Smooth muscle cell (in vitro differentiated cells): ENCODE measurements at regions not wholly inside any gene's neighbourhood (a gene's known extent, or its start where the extent isn't known, plus 50 kb on each side); places are given as distances from the start of the nearest gene placed in this dataset.

Experiments
- DNase-seq: peaks from one replicate; lab custom pipeline; 2025; ENCODE audit not compliant: unreplicated experiment; lab: John Stamatoyannopoulos, UW
- H2AFZ ChIP-seq: fragments of 200-600 bp; sonication (generic); 2 replicates; pipeline ENCODE4 v1.6.0; 2016; ENCODE audit warnings: antibody characterized with exemption, low read depth, mild to moderate bottlenecking
- H3F3A ChIP-seq: fragments of 200-600 bp; sonication (generic); 2 replicates; pipeline ENCODE4 v1.6.0; 2017; ENCODE audit warnings: antibody characterized with exemption, low read depth
- H3K27ac ChIP-seq: fragments of 200-600 bp; sonication (generic); 2 replicates; pipeline ENCODE4 v1.5.1; 2016; ENCODE audit warnings: low read depth, mild to moderate bottlenecking
- H3K27me3 ChIP-seq: fragments of 200-600 bp; sonication (generic); 2 replicates; pipeline ENCODE4 v1.6.1; 2016; ENCODE audit warnings: low read depth, mild to moderate bottlenecking
- H3K36me3 ChIP-seq: fragments of 200-600 bp; sonication (generic); 2 replicates; pipeline ENCODE4 v1.5.1; 2016; ENCODE audit warnings: low read depth
- H3K4me1 ChIP-seq: fragments of 200-600 bp; sonication (generic); 2 replicates; pipeline ENCODE4 v1.5.1; 2016; ENCODE audit warnings: low read depth
- H3K4me2 ChIP-seq: fragments of 200-600 bp; sonication (generic); 2 replicates; pipeline ENCODE4 v1.6.0; 2016; ENCODE audit warnings: mild to moderate bottlenecking
- H3K4me3 ChIP-seq: fragments of 200-600 bp; sonication (generic); 2 replicates; pipeline ENCODE4 v1.5.1; 2016; ENCODE audit warnings: mild to moderate bottlenecking
- H3K79me2 ChIP-seq: fragments of 200-600 bp; sonication (generic); 2 replicates; pipeline ENCODE4 v1.6.0; 2016; ENCODE audit warnings: low read depth, mild to moderate bottlenecking
- H3K9ac ChIP-seq: fragments of 200-600 bp; sonication (generic); 2 replicates; pipeline ENCODE4 v1.6.0; 2016; ENCODE audit warnings: low read depth
- H3K9me3 ChIP-seq: fragments of 200-600 bp; sonication (generic); replicated peaks from 2 replicates; pipeline ENCODE4 v1.5.1; 2016; ENCODE audit warnings: low read depth
- H4K20me1 ChIP-seq: fragments of 200-600 bp; sonication (generic); 2 replicates; pipeline ENCODE4 v1.6.0; 2016; ENCODE audit warnings: low read depth
- CTCF ChIP-seq: fragments of 200-600 bp; sonication (generic); IDR thresholded peaks from 2 replicates; pipeline ENCODE4 v1.5.1; 2017; ENCODE audit warnings: borderline replicate concordance, mild to moderate bottlenecking, antibody characterized with exemption; ENCODE audit not compliant: insufficient read depth, poor library complexity, severe bottlenecking
- WGBS: methylation state at CpG from one replicate; pipeline ENCODE4 v1.1.7; 2016; ENCODE audit warnings: low lambda C conversion rate; 5-methylcytosine and 5-hydroxymethylcytosine counted together

GRCh38 chr5:25418978-25419377 is 774.2 kb upstream of the CDH10 start:
- Histone ChIP-seq H3K27me3 (no peaks in the 10 kb centered on the region), H3K79me2 (no peaks in the 10 kb centered on the region), H4K20me1 (no peaks in the 10 kb centered on the region), H3K4me1 (peaks cover 3% of the 10 kb centered on the region), H3K9ac (no peak overlapping the region), H3K4me2 (no peak overlapping the region), H3K4me3 (no peak overlapping the region), H3K9me3 (no peaks in the 10 kb centered on the region), H3F3A (no peaks in the 10 kb centered on the region), H2AFZ (no peak overlapping the region), H3K27ac (no peak overlapping the region), H3K36me3 (no peaks in the 10 kb centered on the region)
- no peak for TF ChIP-seq CTCF
- WGBS, result 81% methylated on average over 3 of the region's 3 CpGs
- no peak for DNase-seq

- Histone ChIP-seq H3K9ac (no peak overlapping the region), H3K4me1 (peaks cover 3% of the 10 kb centered on the region), H2AFZ (no peak overlapping the region), H3K4me2 (no peak overlapping the region), H3K27ac (no peak overlapping the region), H4K20me1 (no peaks in the 10 kb centered on the region), H3K79me2 (no peaks in the 10 kb centered on the region), H3K36me3 (no peaks in the 10 kb centered on the region), H3F3A (no peaks in the 10 kb centered on the region), H3K27me3 (no peaks in the 10 kb centered on the region), H3K9me3 (no peaks in the 10 kb centered on the region), H3K4me3 (no peak overlapping the region)
- TF ChIP-seq CTCF, result no peak
- no peak for DNase-seq
- 90% methylated on average over 2 of the region's 2 CpGs for WGBS
Measured at GRCh38 chr5:25418319-25418859, 773.6 kb upstream of the CDH10 start.

GRCh38 chr5:25416960-25417359 is 772.2 kb upstream of the CDH10 start:
- Histone ChIP-seq H3K4me1 (peaks cover 3% of the 10 kb centered on the region), H3K36me3 (no peaks in the 10 kb centered on the region), H3K27me3 (no peaks in the 10 kb centered on the region), H3K4me2 (no peak overlapping the region), H3K79me2 (no peaks in the 10 kb centered on the region), H3K4me3 (no peak overlapping the region), H4K20me1 (no peaks in the 10 kb centered on the region), H3F3A (no peaks in the 10 kb centered on the region), H3K9ac (no peak overlapping the region), H2AFZ (no peak overlapping the region), H3K9me3 (no peaks in the 10 kb centered on the region), H3K27ac (no peak overlapping the region)
- no peak for DNase-seq
- 97% methylated on average over 4 of the region's 4 CpGs for WGBS
- no peak for TF ChIP-seq CTCF

GRCh38 chr5:25415970-25416369 is 771.2 kb upstream of the CDH10 start:
- TF ChIP-seq CTCF, result no peak
- H3K4me1 ChIP-seq, result peaks cover 3% of the 10 kb centered on the region
- H3K9ac ChIP-seq, result no peak overlapping the region
- no peaks in the 10 kb centered on the region for H3K36me3 ChIP-seq
- no peak overlapping the region for H2AFZ ChIP-seq
- no peak overlapping the region for H3K4me2 ChIP-seq
- H3K4me3 ChIP-seq, result no peak overlapping the region
- 96% methylated on average over 8 of the region's 8 CpGs for WGBS
- H4K20me1 ChIP-seq, result no peaks in the 10 kb centered on the region
- H3F3A ChIP-seq, result no peaks in the 10 kb centered on the region
- no peak for DNase-seq
- no peaks in the 10 kb centered on the region for H3K9me3 ChIP-seq
- H3K27me3 ChIP-seq, result no peaks in the 10 kb centered on the region
- H3K79me2 ChIP-seq, result no peaks in the 10 kb centered on the region
- no peak overlapping the region for H3K27ac ChIP-seq
